ENCODE measurements at regions not wholly inside any gene's neighbourhood (a gene's known extent, or its start where the extent isn't known, plus 50 kb on each side); places are given as distances from the start of the nearest gene placed in this dataset.
"Not testable (repeated sequence)": the region's sequence is repeated elsewhere in the genome, so short reads cannot be mapped to it uniquely, and the experiment has no call there.

DNA sequence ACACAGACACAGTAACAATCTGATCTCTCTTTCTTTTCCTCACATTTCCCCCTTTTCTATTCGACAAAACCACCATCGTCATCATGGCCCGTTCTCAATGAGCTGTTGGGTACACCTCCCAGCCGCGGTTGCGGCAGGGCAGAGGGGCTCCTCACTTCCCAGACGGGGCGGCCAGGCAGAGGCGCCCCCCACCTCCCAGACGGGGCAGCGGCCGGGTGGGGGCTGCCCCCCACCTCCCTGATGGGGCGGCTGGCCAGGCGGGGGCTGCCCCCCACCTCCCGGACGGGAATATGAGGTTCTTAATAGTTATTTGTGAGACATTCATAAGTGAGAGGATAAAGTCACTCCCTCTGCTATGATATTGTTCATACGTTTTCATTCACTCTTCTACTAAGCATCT, 229.7 kb downstream of the CD109 start:
- not testable (repeated sequence) for TF ChIP-seq CTCF (IDR thresholded peaks at IDR 0.05; ENCODE audit: insufficient read depth, low read depth, low read length); EZH2 (IDR thresholded peaks at IDR 0.05; ENCODE audit: insufficient read depth, low read length)

Measured in astrocyte (in vitro differentiated cells and primary cell).